SK-N-SH (cell line): ENCODE measurements at regions not wholly inside any gene's neighbourhood (a gene's known extent, or its start where the extent isn't known, plus 50 kb on each side); places are given as distances from the start of the nearest gene placed in this dataset.

ENCODE experiments used
- CTCF ChIA-PET: fragments of 300-600, 350-600 bp; formaldehyde crosslinking; extraction: SDS; loops from one replicate; lab custom pipeline; 2021; lab: Yijun Ruan, JAX
- POLR2A ChIA-PET: fragments of 350-600 bp; sonication (Branson Sonifier 250); formaldehyde crosslinking; extraction: SDS; loops from one replicate; lab custom pipeline; 2020; ENCODE audit warnings: antibody characterized with exemption, inconsistent platforms; lab: Yijun Ruan, JAX
- DNase-seq: peaks from one replicate; pipeline ENCODE4 v3.0.0; 2012
- H2AFZ ChIP-seq: fragments of 200-600 bp; sonication (generic); 2 replicates; pipeline ENCODE4 v1.8.1; 2016; ENCODE audit warnings: antibody characterized with exemption, mild to moderate bottlenecking, low read depth
- H3F3A ChIP-seq: fragments of 200-600 bp; sonication (generic); replicated peaks from 2 replicates; pipeline ENCODE3; 2016; ENCODE audit warnings: antibody characterized with exemption, mild to moderate bottlenecking; ENCODE audit not compliant: insufficient read depth
- H3K27ac ChIP-seq, 2 experiments: fragments of 200-500 bp in 1 of 2; fragments of 200-600 bp in 1 of 2; sonication (Bioruptor generic) in 1 of 2; sonication (generic), shearing (Covaris generic) in 1 of 2; 2 replicates each; pipeline versions ENCODE4 v1.5.1 to v1.6.1; 2014 to 2016; ENCODE audit warnings: low read depth in 2 of 2, inconsistent platforms in 1 of 2, low read length in 1 of 2, mild to moderate bottlenecking in 1 of 2, mixed read lengths in 1 of 2
- H3K27me3 ChIP-seq: fragments of 200-600 bp; sonication (generic), shearing (Covaris generic); 2 replicates; pipeline ENCODE4 v1.6.1; 2016; ENCODE audit warnings: mixed run types; ENCODE audit not compliant: insufficient read depth
- H3K36me3 ChIP-seq, 2 experiments: fragments of 200-500 bp in 1 of 2; fragments of 200-600 bp in 1 of 2; sonication (Bioruptor generic) in 1 of 2; sonication (generic) in 1 of 2; replicated peaks in 1 of 2; 2 replicates each; pipeline versions ENCODE3 to v1.5.1; 2014 to 2016; ENCODE audit warnings: low read length in 1 of 2, mild to moderate bottlenecking in 1 of 2; ENCODE audit not compliant: insufficient read depth in 2 of 2, control insufficient read depth in 1 of 2
- H3K4me1 ChIP-seq, 2 experiments: fragments of 200-500 bp in 1 of 2; fragments of 200-600 bp in 1 of 2; sonication (Bioruptor generic) in 1 of 2; sonication (generic), shearing (Covaris generic) in 1 of 2; 2 replicates each; pipeline versions ENCODE4 v1.5.1 to v1.6.1; 2014 to 2016; ENCODE audit warnings: low read depth in 1 of 2, low read length in 1 of 2, mixed run types in 1 of 2; ENCODE audit not compliant: insufficient read depth in 2 of 2, control insufficient read depth in 1 of 2
- H3K4me2 ChIP-seq: fragments of 200-600 bp; sonication (generic), shearing (Covaris generic); 2 replicates; pipeline ENCODE4 v1.6.1; 2017; ENCODE audit warnings: mixed run types
- H3K4me3 ChIP-seq, 2 experiments: fragments of 200-500 bp in 1 of 2; fragments of 200-600 bp in 1 of 2; sonication (Bioruptor generic) in 1 of 2; sonication (generic), shearing (Covaris generic) in 1 of 2; 2 replicates each; pipeline versions ENCODE4 v1.5.1 to v1.8.1; 2014 to 2016; ENCODE audit warnings: low read depth in 2 of 2, inconsistent platforms in 1 of 2, low read length in 1 of 2, mild to moderate bottlenecking in 1 of 2, mixed read lengths in 1 of 2, moderate library complexity in 1 of 2
- H3K79me2 ChIP-seq: fragments of 200-600 bp; sonication (generic); 2 replicates; pipeline ENCODE4 v1.8.1; 2017; ENCODE audit warnings: mild to moderate bottlenecking; ENCODE audit not compliant: insufficient read depth
- H3K9ac ChIP-seq: fragments of 200-600 bp; sonication (generic); 2 replicates; pipeline ENCODE4 v1.6.1; 2017; ENCODE audit warnings: mixed run types
- H3K9me2 ChIP-seq: fragments of 200-600 bp; sonication (generic); 2 replicates; pipeline ENCODE4 v1.6.1; 2017; ENCODE audit warnings: mixed run types
- H3K9me3 ChIP-seq: fragments of 200-600 bp; sonication (generic); 2 replicates; pipeline ENCODE4 v1.6.1; 2017; ENCODE audit warnings: mixed run types, mild to moderate bottlenecking, moderate library complexity
- H4K20me1 ChIP-seq: fragments of 200-600 bp; sonication (generic); 2 replicates; pipeline ENCODE4 v1.6.1; 2017; ENCODE audit warnings: mild to moderate bottlenecking, mixed run types; ENCODE audit not compliant: insufficient read depth
- CHD2 ChIP-seq: fragments of 150-350 bp; IDR thresholded peaks from 2 replicates; pipeline ENCODE4 v1.6.1; 2018; ENCODE audit warnings: low read length; ENCODE audit not compliant: partially characterized antibody
- EZH2phosphoT487 ChIP-seq: fragments of 200-600 bp; sonication (generic); IDR thresholded peaks from 2 replicates; pipeline ENCODE4 v1.6.1; 2017; ENCODE audit warnings: low read depth, mixed run types, mild to moderate bottlenecking, antibody characterized with exemption, moderate library complexity, borderline replicate concordance
- FOSL2 ChIP-seq: IDR thresholded peaks from 2 replicates; pipeline ENCODE4 v1.4.0; 2012; ENCODE audit warnings: low read depth, mild to moderate bottlenecking, moderate library complexity, borderline replicate concordance
- FOXJ3 ChIP-seq: sonication (generic); formaldehyde crosslinking; IDR thresholded peaks from 2 replicates; pipeline ENCODE4 v1.5.1; 2020; ENCODE audit warnings: mild to moderate bottlenecking, missing genetic modification reagents
- GABPA ChIP-seq: IDR thresholded peaks from 2 replicates; pipeline ENCODE4 v1.4.0; 2012; ENCODE audit warnings: low read depth, mild to moderate bottlenecking
- IRF3 ChIP-seq: fragments of 150-350 bp; IDR thresholded peaks from 2 replicates; pipeline ENCODE4 v1.6.1; 2016; ENCODE audit warnings: mild to moderate bottlenecking, low read depth, low read length
- PBX3 ChIP-seq: IDR thresholded peaks from 2 replicates; pipeline ENCODE4; 2012
- RCOR1 ChIP-seq: fragments of 150-350 bp; IDR thresholded peaks from 2 replicates; pipeline ENCODE4 v1.6.1; 2017; ENCODE audit warnings: antibody characterized with exemption, low read length
- SMC3 ChIP-seq: IDR thresholded peaks from 2 replicates; pipeline ENCODE4 v1.6.1; 2012; ENCODE audit warnings: low read depth, low read length, improper control_type of control experiment
- USF2 ChIP-seq: fragments of 150-350 bp; IDR thresholded peaks from 2 replicates; pipeline ENCODE4 v1.6.1; 2017; ENCODE audit warnings: antibody characterized with exemption, low read length, low read depth, borderline replicate concordance
- WGBS: methylation state at CpG from one replicate; pipeline ENCODE4 v1.1.6; 2017; ENCODE audit warnings: low lambda C conversion rate; 5-methylcytosine and 5-hydroxymethylcytosine counted together

GRCh38 chr19:30810726-30811125, 438.5 kb downstream of the ZNF536 start:
- CTCF ChIA-PET = no interaction called here
- POLR2A ChIA-PET = no interaction called here
- 19% methylated on average over 4 of the region's 4 CpGs for WGBS

DNA sequence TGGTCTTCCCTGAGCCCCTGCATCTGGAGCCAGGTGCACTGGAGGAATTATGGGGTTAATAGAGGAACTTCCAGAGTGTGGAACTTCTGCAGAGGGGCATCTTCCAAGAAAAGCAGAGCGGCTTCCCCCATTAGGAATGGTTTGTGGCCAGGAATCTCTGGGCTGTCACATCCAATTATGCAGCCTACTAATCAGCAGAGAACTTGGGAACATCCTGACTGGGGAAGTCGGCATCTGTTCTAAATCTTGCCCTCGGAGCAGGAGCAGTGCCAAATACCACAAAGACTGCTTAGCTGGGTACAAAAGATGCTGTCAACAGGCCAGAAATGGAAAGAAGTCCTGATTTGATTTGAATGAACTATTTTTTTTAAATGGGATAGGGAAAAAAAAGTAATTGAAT, 435.1 kb downstream of the ZNF536 start:
- no peaks in the 10 kb centered on the region for H3K9me3 ChIP-seq
- DNase-seq = no peak
- no peak overlapping the region for H3K4me3 ChIP-seq
- ChIA-PET POLR2A (no interaction called here), CTCF (interaction anchor here (0.8 kb wide), 1 partner anchor 50 kb away, joined by 3 read pairs; no protein-coding TSS in a partner anchor)
- H2AFZ ChIP-seq = no peak overlapping the region
- TF ChIP-seq GABPA (no peak), RCOR1 (no peak), CHD2 (no peak), PBX3 (no peak), EZH2phosphoT487 (no peak), USF2 (no peak)
- no peaks in the 10 kb centered on the region for H3K27me3 ChIP-seq
- no peak overlapping the region for H3K27ac ChIP-seq
- no peaks in the 10 kb centered on the region; a peak in 1 of 4 replicates for H3K4me1 ChIP-seq
- H3K9me2 ChIP-seq = no peaks in the 10 kb centered on the region
- no peak overlapping the region for H3K9ac ChIP-seq
- H3K36me3 ChIP-seq = no peaks in the 10 kb centered on the region
- no peak overlapping the region for H3K4me2 ChIP-seq
- H4K20me1 ChIP-seq = no peaks in the 10 kb centered on the region
- no peaks in the 10 kb centered on the region for H3K79me2 ChIP-seq
- 14% methylated on average over 3 of the region's 3 CpGs for WGBS
- H3F3A ChIP-seq = no peaks in the 10 kb centered on the region

More at GRCh38 chr19:30810726-30811125, 438.5 kb downstream of the ZNF536 start:
- no peak overlapping the region for H3K4me3 ChIP-seq
- no peak overlapping the region for H3K4me2 ChIP-seq
- no peaks in the 10 kb centered on the region for H3K36me3 ChIP-seq
- no peaks in the 10 kb centered on the region for H4K20me1 ChIP-seq
- no peaks in the 10 kb centered on the region for H3K27me3 ChIP-seq
- H3K9ac ChIP-seq = no peak overlapping the region
- no peak for TF ChIP-seq FOSL2
- TF ChIP-seq IRF3 = no peak
- TF ChIP-seq SMC3 = no peak
- no peak for TF ChIP-seq FOXJ3 (CRISPR knock-in tag)
- TF ChIP-seq, all 33 proteins: peak for 0
- Histone ChIP-seq H3K27ac (no peak overlapping the region), H3K79me2 (no peaks in the 10 kb centered on the region), H3K9me3 (no peaks in the 10 kb centered on the region), H3K4me1 (no peaks in the 10 kb centered on the region), H3F3A (no peaks in the 10 kb centered on the region), H3K9me2 (no peaks in the 10 kb centered on the region), H2AFZ (no peak overlapping the region)
- DNase-seq = no peak
